Epidermal melanocyte (primary cell): ENCODE measurements at regions not wholly inside any gene's neighbourhood (a gene's known extent, or its start where the extent isn't known, plus 50 kb on each side); places are given as distances from the start of the nearest gene placed in this dataset.
"Not testable (repeated sequence)": the region's sequence is repeated elsewhere in the genome, so short reads cannot be mapped to it uniquely, and the experiment has no call there.

Experiments
- DNase-seq: peaks from one replicate; pipeline ENCODE4 v3.0.0; 2011; ENCODE audit warnings: low spot score; ENCODE audit not compliant: insufficient read length

- no peak for DNase-seq
These were observed 232.5 kb downstream of the RAB11FIP4 start for GRCh38 chr17:31623990-31624389.

DNA sequence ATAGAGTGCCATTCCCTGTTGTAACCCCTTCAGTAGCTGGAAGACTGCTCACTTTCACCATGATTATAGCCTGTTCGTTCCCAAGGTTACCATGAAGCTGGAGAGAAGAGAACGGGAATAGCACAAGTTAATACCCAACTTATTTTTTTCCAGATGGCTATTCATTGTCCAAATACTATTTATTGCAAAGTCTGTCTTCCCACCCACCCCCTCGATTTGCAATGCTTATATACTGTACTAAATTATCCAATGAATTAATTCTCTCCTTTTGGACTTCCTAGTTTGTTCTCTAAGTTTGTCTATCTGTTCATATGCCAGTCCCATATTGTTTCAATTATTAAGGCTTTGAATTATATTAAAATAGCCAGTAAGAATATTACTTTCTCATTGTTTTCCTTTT lies 231.0 kb downstream of the RAB11FIP4 start:
- no peak for DNase-seq

- no peak for DNase-seq
These were observed 230.1 kb downstream of the RAB11FIP4 start for GRCh38 chr17:31621566-31621965.

DNA sequence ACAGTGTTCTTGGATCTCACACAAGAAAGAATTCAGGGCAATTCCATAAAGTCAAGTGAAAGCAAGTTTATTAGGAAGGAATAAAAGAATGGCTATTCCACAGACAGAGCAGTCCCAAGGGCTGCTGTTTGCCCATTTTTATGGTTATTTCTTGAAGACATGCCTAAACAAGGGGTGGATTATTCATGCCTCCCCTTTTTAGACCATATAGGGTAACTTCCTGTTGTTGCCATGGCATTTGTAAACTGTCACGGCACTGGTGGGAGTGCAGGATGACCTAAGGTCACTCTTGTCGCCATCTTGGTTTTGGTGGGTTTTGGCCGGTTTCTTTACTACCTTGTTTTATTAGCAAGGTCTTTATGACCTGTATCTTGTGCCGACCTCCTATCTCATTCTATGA lies 219.6 kb downstream of the RAB11FIP4 start:
- not testable (repeated sequence) for DNase-seq

- no peak for DNase-seq
These were observed 218.8 kb downstream of the RAB11FIP4 start for GRCh38 chr17:31609996-31610910.

- DNase-seq: no peak
These were observed 217.9 kb downstream of the RAB11FIP4 start for GRCh38 chr17:31609331-31609730.

GRCh38 chr17:31608659-31609254 lies 217.3 kb downstream of the RAB11FIP4 start:
- no peak for DNase-seq

DNA sequence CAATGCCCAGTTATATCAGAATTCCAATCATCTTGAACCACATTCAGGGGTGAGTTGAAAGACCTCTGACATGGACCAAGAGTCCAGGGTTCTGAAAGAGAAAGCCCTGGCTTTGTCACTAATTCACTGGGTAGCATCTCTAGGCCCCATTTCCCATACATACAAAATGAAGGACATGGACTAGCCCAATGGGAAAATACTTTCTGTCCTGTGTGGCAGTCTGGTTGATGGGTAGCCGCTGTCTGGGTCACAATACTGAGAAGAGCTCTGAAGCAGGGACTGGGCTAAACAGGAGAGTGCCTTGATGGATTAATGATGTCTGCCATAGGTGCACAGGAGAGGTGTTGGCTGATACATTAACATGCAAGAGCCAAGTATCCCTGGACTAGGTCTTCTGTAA lies 214.3 kb downstream of the RAB11FIP4 start:
- DNase-seq: no peak

DNA sequence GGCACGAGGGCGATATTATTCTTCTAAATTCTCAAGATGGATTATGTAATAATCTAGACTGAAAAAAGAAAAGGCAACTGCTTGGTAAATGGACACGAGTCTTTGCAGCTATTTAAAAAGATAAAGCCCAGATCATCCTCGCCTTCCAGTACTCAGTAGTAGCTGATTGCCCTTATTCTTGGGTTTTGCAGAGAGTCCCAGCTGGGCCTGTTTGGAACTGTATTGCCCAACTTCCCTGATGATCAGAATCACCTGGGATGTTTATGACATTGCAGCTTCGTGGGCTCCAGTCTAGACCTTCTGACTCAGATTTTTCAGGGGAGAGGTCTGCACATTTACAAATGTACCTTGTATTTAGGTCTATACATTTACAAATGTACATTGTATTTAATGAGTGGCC lies 213.5 kb downstream of the RAB11FIP4 start:
- DNase-seq: no peak

GRCh38 chr17:31600144-31600543 lies 208.7 kb downstream of the RAB11FIP4 start:
- not testable (repeated sequence) for DNase-seq

DNA sequence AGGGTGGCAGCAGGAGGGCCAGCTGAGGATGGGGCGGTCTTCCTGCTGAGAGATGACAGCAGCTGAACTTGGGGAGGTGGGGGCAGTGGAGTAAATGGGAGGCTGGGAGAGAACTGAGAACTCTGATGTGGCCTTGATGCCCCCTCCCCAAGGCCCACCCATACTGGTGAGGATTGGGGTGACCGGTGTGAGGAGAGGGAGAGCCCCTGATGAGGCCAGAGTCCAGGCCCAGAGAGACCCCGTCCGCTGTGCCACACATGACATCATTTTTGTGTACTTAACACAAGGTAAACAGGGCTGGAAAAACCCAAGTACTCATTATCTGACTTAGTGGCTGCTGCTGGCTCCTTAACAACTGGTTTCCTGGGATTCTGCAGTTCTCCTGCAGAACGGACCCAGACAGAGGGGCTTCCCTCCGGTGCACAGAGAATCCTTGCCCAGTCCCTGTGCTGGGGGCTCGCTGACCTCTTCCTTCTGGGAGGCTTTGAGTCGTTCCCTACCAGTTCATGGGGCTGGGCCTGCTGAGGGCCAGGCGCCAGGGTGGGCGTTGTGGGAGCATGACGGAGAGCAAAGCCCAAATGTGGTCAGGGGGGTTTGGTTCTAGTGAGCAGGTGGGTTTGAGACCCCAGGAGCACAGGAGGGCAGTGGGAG lies 207.6 kb downstream of the RAB11FIP4 start:
- no peak for DNase-seq

- no peak for DNase-seq
These were observed 206.9 kb downstream of the RAB11FIP4 start for GRCh38 chr17:31598399-31598782.

DNA sequence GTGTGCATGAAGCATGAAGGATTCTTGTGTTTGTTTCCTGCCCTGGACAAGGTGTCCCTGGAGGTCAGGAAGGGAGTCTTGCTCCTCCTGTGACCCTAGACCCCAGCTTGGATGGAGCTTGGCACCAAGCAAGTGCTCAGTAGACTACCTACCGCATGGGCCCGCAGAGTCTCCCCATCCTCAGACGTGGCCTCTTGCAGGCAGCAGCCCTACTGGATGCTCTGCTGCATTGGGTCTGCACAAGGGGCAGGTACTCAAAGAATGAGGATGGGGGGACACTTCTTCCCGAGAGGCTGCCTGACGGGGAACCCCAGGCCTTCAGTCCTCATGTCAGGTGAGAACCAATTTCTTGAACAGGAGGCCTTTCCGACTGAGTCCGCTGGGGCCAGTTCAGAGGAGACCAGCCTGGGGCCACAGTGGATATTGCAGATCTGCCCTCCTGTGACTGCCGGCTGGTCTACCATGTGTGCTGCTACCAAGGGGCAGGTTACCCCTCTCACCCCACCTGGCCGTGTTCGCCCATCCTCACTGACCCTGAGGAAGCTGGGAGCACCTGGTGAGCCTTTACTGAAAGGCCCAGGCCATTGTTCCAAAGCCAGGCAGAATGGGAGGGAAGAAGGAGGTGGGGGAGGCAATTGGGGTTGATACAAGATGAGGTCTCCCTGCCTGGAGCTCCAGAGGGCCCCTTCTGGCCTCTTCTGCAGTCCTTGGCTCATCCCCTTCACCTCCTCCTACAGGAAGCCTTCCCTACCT lies 206.3 kb downstream of the RAB11FIP4 start:
- DNase-seq: no peak

DNA sequence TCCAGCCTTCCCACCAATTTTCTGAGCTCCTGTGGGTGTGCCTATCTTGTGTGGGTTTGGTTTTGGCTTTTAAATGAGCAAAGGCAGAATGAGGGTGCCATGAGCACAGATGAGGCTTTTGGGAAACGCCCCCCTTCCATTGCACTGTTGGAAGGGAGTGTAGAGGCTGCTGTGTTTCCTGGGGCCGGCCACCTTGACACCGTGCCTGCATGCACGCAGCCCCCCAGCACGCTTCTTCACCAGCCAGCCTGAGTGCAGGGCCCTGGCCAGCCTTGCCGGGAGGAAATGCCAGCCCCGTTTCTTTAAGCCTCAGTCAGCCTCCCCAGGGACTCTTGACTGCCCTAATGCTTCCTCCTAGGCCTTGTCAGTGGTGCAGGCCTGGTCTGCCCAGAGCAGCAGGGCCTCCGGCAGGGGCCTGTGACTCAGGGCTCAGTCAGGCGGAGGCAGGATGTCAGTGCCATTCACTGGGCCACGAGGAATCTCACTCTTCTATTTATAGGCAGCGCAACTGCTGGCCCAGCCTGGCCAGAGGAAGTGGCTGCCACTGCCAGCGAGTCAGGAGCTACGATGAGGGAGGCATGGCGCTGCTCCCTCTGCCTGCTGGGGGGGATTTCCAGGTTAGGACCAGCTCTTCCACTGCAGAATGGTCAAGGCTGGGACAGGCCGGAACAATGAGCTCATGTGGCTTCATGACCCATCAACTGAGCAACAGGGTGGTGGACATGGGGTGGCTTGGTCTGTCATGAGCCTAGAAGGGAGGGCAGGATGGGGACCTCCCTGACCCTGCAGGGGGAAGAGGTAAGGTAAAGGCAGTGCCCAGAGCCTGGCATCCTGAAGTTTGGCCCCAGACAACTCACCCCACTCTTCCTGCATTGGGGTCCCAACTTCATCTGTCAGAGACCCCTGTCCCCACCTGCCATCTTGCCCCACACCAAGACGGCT lies 205.2 kb downstream of the RAB11FIP4 start:
- peak; percentile 97 for DNase-seq

DNA sequence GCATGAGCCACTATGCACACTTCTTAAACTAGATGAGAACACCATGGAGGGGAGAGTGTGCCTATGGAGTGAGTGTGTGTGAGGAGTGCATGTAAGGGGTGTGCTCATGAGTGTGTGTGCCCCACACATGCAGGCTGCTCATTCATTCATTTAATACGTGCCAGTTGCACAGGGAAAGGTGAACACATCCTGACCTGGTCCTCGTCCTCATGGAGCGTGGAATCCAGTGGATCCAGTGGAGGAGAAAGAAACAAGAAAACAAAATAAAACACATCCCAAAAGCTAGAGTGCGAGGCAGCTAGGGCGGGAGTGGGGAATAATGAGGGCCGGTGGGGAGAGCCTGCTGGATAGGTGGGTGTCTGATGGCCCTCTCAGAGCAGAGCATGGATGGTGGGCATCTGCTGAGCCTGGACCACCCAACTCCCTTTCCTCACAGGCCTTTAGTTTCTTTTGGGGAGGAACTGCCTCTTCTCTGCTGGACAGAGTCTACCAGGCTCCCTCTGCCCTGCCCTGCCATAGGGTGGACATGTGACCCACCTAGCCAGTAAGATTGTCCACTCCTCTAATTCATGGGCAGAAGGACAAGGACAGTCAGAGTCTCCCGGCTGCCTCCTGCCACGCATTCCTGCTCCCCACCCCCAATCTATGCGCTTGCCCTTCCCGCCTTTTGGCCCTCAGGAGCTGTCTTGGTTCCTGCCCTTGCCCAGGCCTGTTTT lies 204.3 kb downstream of the RAB11FIP4 start:
- DNase-seq: no peak

GRCh38 chr17:31595076-31595475 lies 203.6 kb downstream of the RAB11FIP4 start:
- DNase-seq: no peak

DNA sequence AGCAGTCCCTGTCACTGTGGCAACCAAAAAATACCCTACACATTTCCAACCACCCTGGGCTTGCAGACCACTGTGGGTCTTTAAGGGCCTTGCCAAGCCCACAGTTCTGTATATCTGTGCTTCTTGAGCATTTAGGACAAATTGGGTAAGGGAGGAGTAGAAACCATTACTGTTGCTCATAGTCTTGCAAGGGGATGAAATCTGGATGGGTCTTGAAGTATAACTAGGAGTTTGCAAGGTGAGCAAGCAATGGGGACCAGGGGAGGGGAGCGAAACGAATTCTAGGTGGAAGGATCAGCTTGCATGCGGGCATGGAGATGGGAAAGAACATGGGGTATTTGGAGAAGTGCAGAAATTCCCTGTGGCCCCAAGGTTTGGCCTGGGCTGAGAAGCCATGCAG lies 202.9 kb downstream of the RAB11FIP4 start:
- no peak for DNase-seq

GRCh38 chr17:31593806-31594205 lies 202.3 kb downstream of the RAB11FIP4 start:
- DNase-seq: peak; percentile 35

- no peak for DNase-seq
These were observed 200.4 kb downstream of the RAB11FIP4 start for GRCh38 chr17:31591924-31592323.

GRCh38 chr17:31588512-31588911 lies 197.0 kb downstream of the RAB11FIP4 start:
- DNase-seq: no peak
